Naive thymus-derived CD4-positive, alpha-beta T cell (primary cell): ENCODE measurements at regions not wholly inside any gene's neighbourhood (a gene's known extent, or its start where the extent isn't known, plus 50 kb on each side); places are given as distances from the start of the nearest gene placed in this dataset.
A peak's percentile ranks its signal among the peaks of the same experiment; 100 is the strongest.

Source experiments
- ATAC-seq: fragments of 150-1000 bp; cut with Tn5 transposase; 2 replicates; pipeline ENCODE4 v1.10.0; 2021; ENCODE audit warnings: mild to moderate bottlenecking, moderate library complexity
- CTCF ChIA-PET: fragments of 350-600 bp; sonication (Branson Sonifier 250); formaldehyde crosslinking; loops from one replicate; lab custom pipeline; 2021; ENCODE audit warnings: antibody characterized with exemption; lab: Charles Lee
- POLR2A ChIA-PET: fragments of 350-600 bp; sonication (Branson Sonifier 250); formaldehyde crosslinking; loops from one replicate; lab custom pipeline; 2021; ENCODE audit warnings: antibody characterized with exemption, inconsistent platforms; lab: Charles Lee
- DNase-seq, 9 donors: peaks; one replicate each; pipeline versions ENCODE4 v3.0.0 to v3.0.0-alpha.2; 2020 to 2022; ENCODE audit warnings: mixed read lengths in 1 of 9
- H3K27ac ChIP-seq: one replicate; pipeline ENCODE4 v1.7.0; 2013; ENCODE audit warnings: mild to moderate bottlenecking, low read depth, low read length, moderate library complexity
- H3K27me3 ChIP-seq, 2 donors: one replicate each; pipeline ENCODE4 v1.7.0; 2013; ENCODE audit warnings: low read length in 2 of 2, mild to moderate bottlenecking in 2 of 2, moderate library complexity in 2 of 2; ENCODE audit not compliant: control insufficient read depth in 2 of 2, insufficient read depth in 2 of 2
- H3K36me3 ChIP-seq, 3 experiments: 1 replicate in 2 of 3; 2 replicates in 1 of 3; pipeline ENCODE4 v1.7.0; 2013; ENCODE audit warnings: low read length in 3 of 3, mild to moderate bottlenecking in 3 of 3, moderate library complexity in 1 of 3; ENCODE audit not compliant: insufficient read depth in 3 of 3, control insufficient read depth in 2 of 3
- H3K4me1 ChIP-seq, 2 donors: one replicate each; pipeline ENCODE4 v1.7.0; 2013; ENCODE audit warnings: low read length in 2 of 2, mild to moderate bottlenecking in 2 of 2, moderate library complexity in 1 of 2; ENCODE audit not compliant: control insufficient read depth in 2 of 2, insufficient read depth in 2 of 2
- H3K4me3 ChIP-seq: 2 replicates; pipeline ENCODE4 v1.7.0; 2013; ENCODE audit warnings: mild to moderate bottlenecking, low read length
- H3K9me3 ChIP-seq, 3 experiments: 1 replicate in 2 of 3; 2 replicates in 1 of 3; pipeline ENCODE4 v1.7.0; 2013; ENCODE audit warnings: low read length in 3 of 3; ENCODE audit not compliant: control insufficient read depth in 2 of 3
- H3K27ac Mint-ChIP-seq, 9 donors: one replicate each; pipeline ENCODE4 v1.8.0; 2020 to 2022; ENCODE audit warnings: mixed read lengths in 9 of 9, mild to moderate bottlenecking in 8 of 9, moderate library complexity in 5 of 9, inconsistent platforms in 2 of 9
- H3K27me3 Mint-ChIP-seq, 5 donors: one replicate each; pipeline ENCODE4 v1.8.0; 2021 to 2022; ENCODE audit warnings: mixed read lengths in 5 of 5, mild to moderate bottlenecking in 1 of 5
- H3K36me3 Mint-ChIP-seq, 5 donors: one replicate each; pipeline ENCODE4 v1.8.0; 2020 to 2022; ENCODE audit warnings: mixed read lengths in 5 of 5, mild to moderate bottlenecking in 3 of 5, inconsistent platforms in 1 of 5
- H3K4me1 Mint-ChIP-seq, 7 donors: one replicate each; pipeline ENCODE4 v1.8.0; 2020 to 2022; ENCODE audit warnings: mixed read lengths in 7 of 7, mild to moderate bottlenecking in 3 of 7, inconsistent platforms in 1 of 7
- H3K4me3 Mint-ChIP-seq, 10 donors: one replicate each; pipeline ENCODE4 v1.8.0; 2020 to 2022; ENCODE audit warnings: mild to moderate bottlenecking in 10 of 10, mixed read lengths in 10 of 10, moderate library complexity in 6 of 10, inconsistent platforms in 2 of 10
- H3K9me3 Mint-ChIP-seq, 11 donors: one replicate each; pipeline ENCODE4 v1.8.0; 2020 to 2022; ENCODE audit warnings: mixed read lengths in 11 of 11, mild to moderate bottlenecking in 4 of 11, inconsistent platforms in 1 of 11, moderate library complexity in 1 of 11
- intact Hi-C, 2 donors: fragments of 100-400 bp; cut with micrococcal nuclease; formaldehyde crosslinking; loops; one replicate each; pipeline ENCODE4 v1.15.1; 2023

DNA sequence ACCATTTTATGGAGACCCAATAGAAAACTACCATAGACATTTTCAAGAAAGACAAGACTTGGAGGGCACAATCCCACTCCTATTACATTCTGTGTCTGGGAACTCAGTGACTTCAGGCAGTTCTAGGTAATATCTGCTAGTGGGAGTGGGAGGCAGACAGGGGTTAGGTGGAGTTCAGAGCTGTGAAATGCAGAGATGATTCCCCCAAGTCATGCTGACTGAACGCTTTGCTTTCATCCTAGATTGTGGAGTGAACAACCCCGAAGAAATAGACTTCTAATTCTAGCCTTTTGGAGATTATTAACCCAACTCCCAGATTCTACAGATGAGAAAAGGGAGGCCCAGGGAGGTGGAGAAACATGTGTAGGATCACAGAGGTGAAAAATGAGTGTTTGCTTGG, 437.8 kb upstream of the CADM1 start:
- Mint-ChIP-seq H3K27me3 (peaks cover 0 to 6% (median 0%) of the 10 kb centered on the region in 5 donors), H3K36me3 (no peaks in the 10 kb centered on the region), H3K27ac (no peak overlapping the region), H3K9me3 (peaks cover 0 to 13% (median 2%) of the 10 kb centered on the region in 11 donors), H3K4me1 (no peaks in the 10 kb centered on the region), H3K4me3 (no peak overlapping the region)
- no peak overlapping the region for H3K27ac ChIP-seq
- no peak overlapping the region for H3K4me3 ChIP-seq
- H3K9me3 ChIP-seq, result no peaks in the 10 kb centered on the region
- CTCF ChIA-PET, result no interaction called here
- no peaks in the 10 kb centered on the region for H3K36me3 ChIP-seq
- H3K4me1 ChIP-seq, result no peaks in the 10 kb centered on the region
- no peaks in the 10 kb centered on the region for H3K27me3 ChIP-seq
- POLR2A ChIA-PET, result no interaction called here
- ATAC-seq (no peak), DNase-seq (no peak)
- intact Hi-C loops, result no loop called here

GRCh38 chr11:115941481-115941993, 437.3 kb upstream of the CADM1 start:
- H3K27ac Mint-ChIP-seq, result no peak overlapping the region

DNA sequence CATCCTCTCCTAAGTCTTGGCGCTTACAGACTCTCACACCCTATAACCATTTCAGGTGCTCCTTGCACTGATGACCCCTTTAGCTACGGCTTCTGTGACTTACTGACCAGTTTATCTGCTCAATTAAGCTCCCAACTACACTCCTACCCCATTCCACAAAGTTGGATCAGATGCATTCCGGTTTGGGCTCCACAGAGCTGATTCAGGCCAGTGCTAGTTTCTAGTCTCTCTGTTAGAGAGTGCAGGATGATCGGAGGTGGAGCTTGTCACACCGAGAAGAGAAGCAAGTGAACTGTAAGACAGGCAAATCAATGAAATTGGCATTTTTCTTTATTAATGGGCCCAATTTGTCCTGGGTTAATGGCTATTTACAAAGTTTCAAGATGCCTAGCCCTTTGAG, 436.8 kb upstream of the CADM1 start:
- H3K4me1 ChIP-seq, result no peaks in the 10 kb centered on the region
- DNase-seq (no peak), ATAC-seq (no peak)
- Mint-ChIP-seq H3K4me3 (no peak overlapping the region), H3K27ac (no peak overlapping the region), H3K4me1 (no peaks in the 10 kb centered on the region), H3K27me3 (peaks cover 0 to 7% (median 0%) of the 10 kb centered on the region in 5 donors), H3K36me3 (no peaks in the 10 kb centered on the region), H3K9me3 (peaks cover 0 to 8% (median under 1%) of the 10 kb centered on the region in 11 donors)
- POLR2A ChIA-PET, result no interaction called here
- H3K4me3 ChIP-seq, result no peak overlapping the region
- no peaks in the 10 kb centered on the region for H3K36me3 ChIP-seq
- intact Hi-C loops, result no loop called here
- CTCF ChIA-PET, result no interaction called here
- no peaks in the 10 kb centered on the region for H3K27me3 ChIP-seq
- H3K9me3 ChIP-seq, result no peaks in the 10 kb centered on the region
- H3K27ac ChIP-seq, result no peak overlapping the region

More at GRCh38 chr11:115941481-115941993, 437.3 kb upstream of the CADM1 start:
- Histone ChIP-seq H3K27ac (no peak overlapping the region), H3K4me1 (no peaks in the 10 kb centered on the region), H3K27me3 (no peaks in the 10 kb centered on the region), H3K4me3 (no peak overlapping the region), H3K9me3 (no peaks in the 10 kb centered on the region), H3K36me3 (no peaks in the 10 kb centered on the region)
- Mint-ChIP-seq H3K36me3 (no peaks in the 10 kb centered on the region), H3K4me3 (no peak overlapping the region), H3K9me3 (peaks cover 0 to 13% (median 2%) of the 10 kb centered on the region in 11 donors), H3K27me3 (peaks cover 0 to 6% (median 0%) of the 10 kb centered on the region in 5 donors), H3K4me1 (no peaks in the 10 kb centered on the region)
- peak; percentile 73 for ATAC-seq
- intact Hi-C loops, result no loop called here
- DNase-seq, result no peak
- ChIA-PET CTCF (no interaction called here), POLR2A (no interaction called here)

DNA sequence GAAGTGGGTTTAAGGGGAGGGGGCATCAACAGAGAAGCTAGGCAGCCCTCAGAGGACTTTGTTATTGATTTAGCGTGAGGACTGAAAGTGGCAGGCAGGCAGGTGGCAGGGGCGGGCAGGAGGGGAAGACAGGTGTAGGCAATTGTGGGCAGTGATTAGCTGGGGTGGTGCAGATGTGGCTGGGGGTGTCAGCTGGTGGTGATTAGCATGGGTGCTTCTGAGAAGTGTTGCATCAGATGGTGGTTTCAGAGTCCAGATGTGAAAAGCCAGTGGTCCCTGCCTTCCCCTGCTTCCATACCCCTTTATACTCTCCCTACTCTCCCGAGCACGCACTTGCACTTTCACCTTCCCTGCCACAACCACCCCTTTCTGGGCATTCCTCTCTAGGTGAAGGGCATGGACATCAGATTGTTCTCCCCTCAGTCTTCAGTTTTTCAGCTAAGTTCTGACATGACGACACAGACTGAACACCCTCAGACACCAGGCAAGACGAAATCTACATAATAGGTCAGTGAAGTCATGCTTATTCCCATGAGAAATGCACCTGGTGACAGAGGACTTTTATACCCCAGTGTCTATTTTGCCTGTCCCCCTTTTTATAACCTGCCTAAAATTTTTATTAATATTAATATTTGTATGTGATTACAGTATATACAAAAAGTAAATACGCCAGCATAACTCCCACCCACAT, 435.7 kb upstream of the CADM1 start:
- no peaks in the 10 kb centered on the region for H3K4me1 ChIP-seq
- ATAC-seq, result no peak
- Mint-ChIP-seq H3K4me3 (no peak overlapping the region), H3K9me3 (peaks cover 0 to 5% (median 0%) of the 10 kb centered on the region in 11 donors), H3K4me1 (no peaks in the 10 kb centered on the region), H3K27me3 (peaks cover 0 to 12% (median 0%) of the 10 kb centered on the region in 5 donors), H3K27ac (no peak overlapping the region), H3K36me3 (no peaks in the 10 kb centered on the region)
- H3K27me3 ChIP-seq, result no peaks in the 10 kb centered on the region
- no peak overlapping the region for H3K27ac ChIP-seq
- H3K9me3 ChIP-seq, result no peaks in the 10 kb centered on the region
- DNase-seq, result no peak
- ChIA-PET CTCF (no interaction called here), POLR2A (no interaction called here)
- intact Hi-C loops, result no loop called here
- H3K4me3 ChIP-seq, result no peak overlapping the region
- no peaks in the 10 kb centered on the region for H3K36me3 ChIP-seq

GRCh38 chr11:115939104-115939730, 435.0 kb upstream of the CADM1 start:
- Histone ChIP-seq H3K4me1 (no peaks in the 10 kb centered on the region), H3K27me3 (no peaks in the 10 kb centered on the region), H3K36me3 (no peaks in the 10 kb centered on the region), H3K9me3 (no peaks in the 10 kb centered on the region), H3K27ac (no peak overlapping the region), H3K4me3 (no peak overlapping the region)
- Mint-ChIP-seq H3K4me1 (no peaks in the 10 kb centered on the region), H3K27ac (no peak overlapping the region), H3K4me3 (no peak overlapping the region), H3K36me3 (no peaks in the 10 kb centered on the region), H3K27me3 (peaks cover 0 to 12% (median 0%) of the 10 kb centered on the region in 5 donors), H3K9me3 (peaks cover 0 to 7% (median 0%) of the 10 kb centered on the region in 11 donors)
- no peak for DNase-seq
- ATAC-seq, result no peak
- intact Hi-C loops, result no loop called here
- POLR2A ChIA-PET, result no interaction called here
- CTCF ChIA-PET, result no interaction called here

GRCh38 chr11:115933564-115933963, 429.3 kb upstream of the CADM1 start:
- no peaks in the 10 kb centered on the region for H3K36me3 Mint-ChIP-seq
- no peak overlapping the region for H3K27ac Mint-ChIP-seq
- H3K9me3 ChIP-seq, result no peaks in the 10 kb centered on the region
- DNase-seq, result no peak
- no peaks in the 10 kb centered on the region for H3K27me3 ChIP-seq
- no peaks in the 10 kb centered on the region for H3K4me1 ChIP-seq
- H3K4me1 Mint-ChIP-seq, result peaks cover 0 to 3% (median 0%) of the 10 kb centered on the region in 7 donors
- POLR2A ChIA-PET, result no interaction called here
- H3K36me3 ChIP-seq, result no peaks in the 10 kb centered on the region
- no peak overlapping the region for H3K4me3 ChIP-seq
- H3K27ac ChIP-seq, result no peak overlapping the region
- H3K27me3 Mint-ChIP-seq, result peaks cover 0 to 21% (median 0%) of the 10 kb centered on the region in 5 donors
- intact Hi-C loops, result no loop called here
- ATAC-seq, result no peak
- peaks cover 0 to 7% (median 0%) of the 10 kb centered on the region in 11 donors for H3K9me3 Mint-ChIP-seq
- no peak overlapping the region for H3K4me3 Mint-ChIP-seq
- CTCF ChIA-PET, result no interaction called here
